CD14-positive monocyte (primary cell): ENCODE measurements at regions not wholly inside any gene's neighbourhood (a gene's known extent, or its start where the extent isn't known, plus 50 kb on each side); places are given as distances from the start of the nearest gene placed in this dataset.

ENCODE experiments used
- DNase-seq, 3 donors: peaks; one replicate each; pipeline ENCODE4 v3.0.0-alpha.2; 2011 to 2022
- H2AFZ ChIP-seq: 2 replicates; pipeline ENCODE4 v1.6.0; 2012; ENCODE audit warnings: mild to moderate bottlenecking, low read depth, low read length, inconsistent platforms; ENCODE audit not compliant: insufficient read depth, poor library complexity, severe bottlenecking
- H3K27ac ChIP-seq, 2 donors: 1 replicate in 1 of 2; 2 replicates in 1 of 2; pipeline ENCODE4 v1.5.1; 2012 to 2013; ENCODE audit warnings: low read length in 2 of 2, control low read depth in 1 of 2, inconsistent platforms in 1 of 2, low read depth in 1 of 2, mild to moderate bottlenecking in 1 of 2
- H3K27me3 ChIP-seq, 2 donors: one replicate each; pipeline versions ENCODE4 v1.6.0 to v1.6.1; 2011 to 2013; ENCODE audit warnings: low read length in 2 of 2; ENCODE audit not compliant: control insufficient read depth in 2 of 2, insufficient read depth in 2 of 2
- H3K36me3 ChIP-seq, 2 donors: replicated peaks in 1 of 2; 1 replicate in 1 of 2; 2 replicates in 1 of 2; pipeline versions ENCODE4 v1.5.1 to v1.6.1; 2012 to 2013; ENCODE audit warnings: low read length in 2 of 2, control low read depth in 1 of 2, inconsistent platforms in 1 of 2, mild to moderate bottlenecking in 1 of 2; ENCODE audit not compliant: insufficient read depth in 2 of 2, control insufficient read depth in 1 of 2
- H3K4me1 ChIP-seq, 2 donors: 1 replicate in 1 of 2; 2 replicates in 1 of 2; pipeline versions ENCODE4 v1.5.1 to v1.6.1; 2012 to 2013; ENCODE audit warnings: low read length in 2 of 2, control low read depth in 1 of 2, inconsistent platforms in 1 of 2, mild to moderate bottlenecking in 1 of 2, moderate library complexity in 1 of 2; ENCODE audit not compliant: insufficient read depth in 2 of 2, control insufficient read depth in 1 of 2
- H3K4me2 ChIP-seq: replicated peaks from 2 replicates; pipeline ENCODE3; 2012; ENCODE audit warnings: low read length, moderate library complexity, mild to moderate bottlenecking; ENCODE audit not compliant: poor library complexity, severe bottlenecking; ENCODE audit errors: extremely low read depth
- H3K4me3 ChIP-seq, 3 experiments: fragments of 200-600 bp in 1 of 3; sonication (generic) in 1 of 3; replicated peaks in 1 of 3; 1 replicate in 2 of 3; 2 replicates in 1 of 3; pipeline ENCODE4 v1.5.1; 2011 to 2013; ENCODE audit warnings: low read length in 3 of 3, mild to moderate bottlenecking in 3 of 3, control low read depth in 2 of 3, low read depth in 2 of 3, inconsistent platforms in 1 of 3, moderate library complexity in 1 of 3
- H3K79me2 ChIP-seq: 2 replicates; pipeline ENCODE4 v1.6.0; 2012; ENCODE audit warnings: mild to moderate bottlenecking, control low read depth, inconsistent platforms, low read length, moderate library complexity; ENCODE audit not compliant: insufficient read depth
- H3K9ac ChIP-seq: 2 replicates; pipeline ENCODE4 v1.6.0; 2017; ENCODE audit warnings: low read length, mild to moderate bottlenecking; ENCODE audit not compliant: insufficient read depth, poor library complexity, severe bottlenecking
- H3K9me3 ChIP-seq, 2 donors: replicated peaks in 1 of 2; 1 replicate in 1 of 2; 2 replicates in 1 of 2; pipeline versions ENCODE4 v1.5.1 to v1.6.1; 2012 to 2013; ENCODE audit warnings: low read length in 2 of 2, control low read depth in 1 of 2; ENCODE audit not compliant: control insufficient read depth in 1 of 2, insufficient read depth in 1 of 2
- H4K20me1 ChIP-seq: 2 replicates; pipeline ENCODE4 v1.6.0; 2012; ENCODE audit warnings: mild to moderate bottlenecking, low read length, control low read depth, moderate library complexity; ENCODE audit not compliant: insufficient read depth
- H3K27ac Mint-ChIP-seq, 7 donors: one replicate each; pipeline ENCODE4 v1.8.0; 2020; ENCODE audit warnings: mild to moderate bottlenecking in 7 of 7, mixed read lengths in 7 of 7, moderate library complexity in 6 of 7, inconsistent platforms in 2 of 7
- H3K27me3 Mint-ChIP-seq, 3 donors: one replicate each; pipeline ENCODE4 v1.8.0; 2021 to 2022; ENCODE audit warnings: low read depth in 3 of 3, mild to moderate bottlenecking in 3 of 3, mixed read lengths in 3 of 3, moderate library complexity in 3 of 3, inconsistent platforms in 1 of 3
- H3K36me3 Mint-ChIP-seq, 2 donors: one replicate each; pipeline ENCODE4 v1.8.0; 2020; ENCODE audit warnings: mixed read lengths in 2 of 2, inconsistent platforms in 1 of 2, mild to moderate bottlenecking in 1 of 2
- H3K4me1 Mint-ChIP-seq: one replicate; pipeline ENCODE4 v1.8.0; 2020; ENCODE audit warnings: mild to moderate bottlenecking, mixed read lengths
- H3K4me3 Mint-ChIP-seq, 2 donors: one replicate each; pipeline ENCODE4 v1.8.0; 2020; ENCODE audit warnings: mild to moderate bottlenecking in 2 of 2, mixed read lengths in 2 of 2, moderate library complexity in 1 of 2
- H3K9me3 Mint-ChIP-seq, 7 donors: one replicate each; pipeline ENCODE4 v1.8.0; 2020 to 2022; ENCODE audit warnings: mixed read lengths in 7 of 7, mild to moderate bottlenecking in 6 of 7, moderate library complexity in 6 of 7, inconsistent platforms in 2 of 7
- CTCF ChIP-seq: fragments of 200-600 bp; IDR thresholded peaks from one replicate; pipeline ENCODE4 v1.8.0; 2022; ENCODE audit warnings: antibody characterized with exemption, mild to moderate bottlenecking
- WGBS: methylation state at CpG from one replicate; pipeline ENCODE4 v1.1.5; 2013; ENCODE audit warnings: missing lambda C conversion rate; ENCODE audit not compliant: insufficient coverage; 5-methylcytosine and 5-hydroxymethylcytosine counted together
- intact Hi-C, 2 donors: fragments of 100-400 bp; cut with micrococcal nuclease; formaldehyde crosslinking; loops; one replicate each; pipeline versions ENCODE4 v1.15.0 to v1.15.1; 2023

- peaks cover 0 to 6% (median 2%) of the 10 kb centered on the region in 7 donors for H3K9me3 Mint-ChIP-seq
- no CpG with 5 or more reads among the region's 2 CpGs for WGBS
- intact Hi-C loops, result no loop called here
These were observed 465.3 kb downstream of the BMP2 start for GRCh38 chr20:7232796-7233195.

GRCh38 chr20:7237251-7237650, 469.8 kb downstream of the BMP2 start:
- Mint-ChIP-seq H3K4me3 (no peak overlapping the region), H3K27ac (no peak overlapping the region), H3K9me3 (peaks cover 0 to 8% (median 2%) of the 10 kb centered on the region in 7 donors), H3K27me3 (peaks cover 0 to 2% (median 0%) of the 10 kb centered on the region in 3 donors), H3K36me3 (no peaks in the 10 kb centered on the region), H3K4me1 (no peaks in the 10 kb centered on the region)
- no peaks in the 10 kb centered on the region for H3K36me3 ChIP-seq
- H3K27me3 ChIP-seq, result no peaks in the 10 kb centered on the region
- peaks cover 0 to 5% of the 10 kb centered on the region in 2 donors for H3K9me3 ChIP-seq
- H3K4me1 ChIP-seq, result no peaks in the 10 kb centered on the region
- H3K4me2 ChIP-seq, result no peak overlapping the region
- no peaks in the 10 kb centered on the region for H4K20me1 ChIP-seq
- DNase-seq, result no peak
- intact Hi-C loops, result no loop called here
- H3K4me3 ChIP-seq, result no peak overlapping the region
- WGBS, result no CpG with 5 or more reads among the region's 1 CpG
- no peak overlapping the region for H3K27ac ChIP-seq
- no peaks in the 10 kb centered on the region for H3K79me2 ChIP-seq
- no peak overlapping the region for H2AFZ ChIP-seq
- no peak overlapping the region for H3K9ac ChIP-seq
- TF ChIP-seq CTCF, result no peak

More at GRCh38 chr20:7232796-7233195, 465.3 kb downstream of the BMP2 start:
- no peak overlapping the region for H2AFZ ChIP-seq
- no peak overlapping the region for H3K4me2 ChIP-seq
- H3K27ac ChIP-seq, result no peak overlapping the region
- Mint-ChIP-seq H3K36me3 (no peaks in the 10 kb centered on the region), H3K27me3 (peaks cover 0 to 2% (median 0%) of the 10 kb centered on the region in 3 donors), H3K4me3 (no peak overlapping the region), H3K27ac (no peak overlapping the region), H3K4me1 (no peaks in the 10 kb centered on the region)
- no peak for TF ChIP-seq CTCF
- DNase-seq, result no peak
- H3K9ac ChIP-seq, result no peak overlapping the region
- H3K36me3 ChIP-seq, result no peaks in the 10 kb centered on the region
- no peaks in the 10 kb centered on the region for H3K27me3 ChIP-seq
- H3K4me1 ChIP-seq, result no peaks in the 10 kb centered on the region
- no peaks in the 10 kb centered on the region for H3K79me2 ChIP-seq
- no peaks in the 10 kb centered on the region for H4K20me1 ChIP-seq
- H3K4me3 ChIP-seq, result no peak overlapping the region
- peaks cover 0 to 5% of the 10 kb centered on the region in 2 donors for H3K9me3 ChIP-seq
